SK-N-MC (cell line): ENCODE measurements at regions not wholly inside any gene's neighbourhood (a gene's known extent, or its start where the extent isn't known, plus 50 kb on each side); places are given as distances from the start of the nearest gene placed in this dataset.

Source experiments
- EZH2 ChIP-seq: fragments of 200-600 bp; sonication (generic); IDR thresholded peaks from one replicate; pipeline ENCODE4 v1.6.1; 2017; ENCODE audit warnings: antibody characterized with exemption
- FOXP2 ChIP-seq: optimal IDR thresholded peaks from 2 replicates; pipeline ENCODE3; 2011; ENCODE audit warnings: mild to moderate bottlenecking, moderate library complexity; ENCODE audit not compliant: insufficient read depth; ENCODE audit errors: extremely low read length, control extremely low read depth
- POLR2AphosphoS5 ChIP-seq: IDR thresholded peaks from 2 replicates; pipeline ENCODE4 v1.6.1; 2012; ENCODE audit warnings: mild to moderate bottlenecking, low read depth, low read length, borderline replicate concordance

GRCh38 chr2:13652531-13653313 lies 936.0 kb downstream of the TRIB2 start:
- TF ChIP-seq POLR2AphosphoS5, result no peak
- no peak for TF ChIP-seq EZH2
- no peak for TF ChIP-seq FOXP2
